K562 (cell line): ENCODE measurements at regions not wholly inside any gene's neighbourhood (a gene's known extent, or its start where the extent isn't known, plus 50 kb on each side); places are given as distances from the start of the nearest gene placed in this dataset.

Source experiments
- ATAC-seq: fragments of 200-7000 bp; cut with Tn5 transposase; 3 replicates; pipeline ENCODE4 v1.9.1; 2020; ENCODE audit warnings: moderate library complexity
- BruUV-seq: library from RNA; stranded (reverse); fragments of 400-500 nt; replicated peaks from 2 replicates; lab custom pipeline; 2021; lab: Mats Ljungman, UMichigan
- CTCF ChIA-PET: fragments of 300-600 bp; formaldehyde crosslinking; extraction: SDS; loops from one replicate; lab custom pipeline; 2021; ENCODE audit warnings: low intra/inter-chr PET ratio; lab: Yijun Ruan, JAX
- POLR2A ChIA-PET: fragments of 300-600, 350-650 bp; sonication (Branson Sonifier 250); formaldehyde crosslinking; extraction: SDS; loops from one replicate; lab custom pipeline; 2021; ENCODE audit warnings: antibody characterized with exemption, inconsistent platforms; lab: Yijun Ruan, JAX
- DNase-seq, 4 experiments: peaks; one replicate each; pipeline versions ENCODE4 v3.0.0 to v3.0.0-alpha.2; 2011 to 2018; ENCODE audit warnings: low spot score in 3 of 4, mixed read lengths in 3 of 4; ENCODE audit errors: extremely low read depth in 1 of 4
- FAIRE-seq: peaks from 2 replicates; lab custom pipeline; 2011; peaks lifted over from hg19 to GRCh38; lab: Jason Lieb, UNC
- H2AFZ ChIP-seq: 2 replicates; pipeline ENCODE4 v1.6.0; 2011; ENCODE audit warnings: low read depth, low read length, control low read depth, inconsistent platforms
- H3K27ac ChIP-seq: fragments of 200-600 bp; 3 replicates; pipeline ENCODE4 v1.8.0; 2011; ENCODE audit warnings: low read depth, mild to moderate bottlenecking, control low read depth, inconsistent platforms, low read length, moderate library complexity, mixed read lengths; ENCODE audit errors: extremely low read depth
- H3K27me3 ChIP-seq, 2 experiments: fragments of 300-600 bp in 1 of 2; 2 replicates in 1 of 2; 3 replicates in 1 of 2; pipeline versions ENCODE4 v1.6.0 to v1.8.0; 2011; ENCODE audit warnings: inconsistent platforms in 2 of 2, low read length in 2 of 2, mild to moderate bottlenecking in 1 of 2, mixed read lengths in 1 of 2, moderate library complexity in 1 of 2; ENCODE audit not compliant: control insufficient read depth in 2 of 2, insufficient read depth in 2 of 2
- H3K36me3 ChIP-seq: fragments of 300-600 bp; 3 replicates; pipeline ENCODE4 v1.8.0; 2011; ENCODE audit warnings: mild to moderate bottlenecking, low read length, inconsistent platforms; ENCODE audit not compliant: control insufficient read depth, insufficient read depth
- H3K4me1 ChIP-seq, 2 experiments: fragments of 200-600 bp in 1 of 2; replicated peaks in 1 of 2; 2 replicates in 1 of 2; 3 replicates in 1 of 2; pipeline versions ENCODE4 v1.5.1 to v1.8.0; 2011; ENCODE audit warnings: inconsistent platforms in 2 of 2, low read length in 2 of 2, mild to moderate bottlenecking in 1 of 2, mixed read lengths in 1 of 2, moderate library complexity in 1 of 2; ENCODE audit not compliant: control insufficient read depth in 2 of 2, insufficient read depth in 2 of 2
- H3K4me2 ChIP-seq: 2 replicates; pipeline ENCODE4 v1.6.1; 2011; ENCODE audit warnings: low read length, control low read depth, inconsistent platforms, mixed read lengths; ENCODE audit not compliant: insufficient read depth
- H3K4me3 ChIP-seq: fragments of 200-600 bp; sonication (generic), shearing (Covaris generic); 2 replicates; pipeline ENCODE4 v1.5.1; 2016; ENCODE audit warnings: control low read depth, inconsistent platforms
- H3K79me2 ChIP-seq: fragments of 200-600 bp; 3 replicates; pipeline ENCODE4 v1.8.0; 2011; ENCODE audit warnings: low read length, inconsistent platforms; ENCODE audit not compliant: control insufficient read depth, insufficient read depth
- H3K9ac ChIP-seq, 2 experiments: 2 replicates each; pipeline versions ENCODE4 v1.6.0 to v1.6.1; 2011; ENCODE audit warnings: low read depth in 2 of 2, low read length in 2 of 2, control low read depth in 1 of 2, inconsistent platforms in 1 of 2, mild to moderate bottlenecking in 1 of 2, mixed read lengths in 1 of 2; ENCODE audit not compliant: insufficient read depth in 1 of 2
- H3K9me1 ChIP-seq: one replicate; pipeline ENCODE4 v1.6.0; 2011; ENCODE audit warnings: inconsistent platforms, mild to moderate bottlenecking, low read length, moderate library complexity; ENCODE audit not compliant: control insufficient read depth, insufficient read depth
- H3K9me3 ChIP-seq: replicated peaks from 2 replicates; pipeline ENCODE4 v1.5.1; 2011; ENCODE audit warnings: low read depth, low read length, inconsistent platforms; ENCODE audit not compliant: control insufficient read depth, insufficient read depth
- H4K20me1 ChIP-seq: replicated peaks from 2 replicates; pipeline ENCODE4 v1.6.1; 2011; ENCODE audit warnings: low read length, inconsistent platforms, mixed read lengths; ENCODE audit not compliant: control insufficient read depth, insufficient read depth
- BCOR ChIP-seq: fragments of 450-650 bp; IDR thresholded peaks from 2 replicates; pipeline ENCODE4 v1.6.1; 2016
- CREBBP ChIP-seq: IDR thresholded peaks from one replicate; pipeline ENCODE4 v1.6.1; 2012; ENCODE audit warnings: low read depth, mild to moderate bottlenecking, control low read depth, inconsistent platforms, low read length
- FOXM1 ChIP-seq, 2 experiments: fragments of 450-650 bp in 1 of 2; sonication (generic) in 1 of 2; formaldehyde crosslinking in 1 of 2; IDR thresholded peaks; 2 replicates each; pipeline versions ENCODE4 v1.6.1 to v1.9.0; 2017 to 2022; ENCODE audit warnings: low read depth in 2 of 2, mild to moderate bottlenecking in 2 of 2, missing genetic modification reagents in 1 of 2, moderate library complexity in 1 of 2
- HEY1 ChIP-seq: fragments of 250-450 bp; sonication (Bioruptor Pico); IDR thresholded peaks from 2 replicates; pipeline ENCODE4 v1.5.0; 2020; ENCODE audit warnings: mild to moderate bottlenecking, moderate library complexity, borderline replicate concordance
- KLF13 ChIP-seq: fragments of 450-650 bp; IDR thresholded peaks from 2 replicates; pipeline ENCODE4 v1.6.1; 2016; ENCODE audit warnings: missing genetic modification characterization, low read depth, mild to moderate bottlenecking, missing compliant biosample characterization, moderate library complexity, borderline replicate concordance
- MCM2 ChIP-seq: fragments of 450-650 bp; IDR thresholded peaks from 2 replicates; pipeline ENCODE4 v1.6.1; 2017; ENCODE audit warnings: low read depth, mild to moderate bottlenecking
- MYBL2 ChIP-seq, 2 experiments: fragments of 450-650 bp in 1 of 2; sonication (generic) in 1 of 2; formaldehyde crosslinking in 1 of 2; IDR thresholded peaks; 2 replicates each; pipeline versions ENCODE4 v1.6.1 to v1.8.1; 2017 to 2022; ENCODE audit warnings: borderline replicate concordance in 1 of 2, inconsistent platforms in 1 of 2, low read depth in 1 of 2, mild to moderate bottlenecking in 1 of 2, missing genetic modification reagents in 1 of 2, moderate library complexity in 1 of 2
- NONO ChIP-seq, 2 experiments: fragments of 200-400 bp in 1 of 2; fragments of 450-650 bp in 1 of 2; formaldehyde crosslinking in 1 of 2; IDR thresholded peaks; 2 replicates each; pipeline ENCODE4 v1.6.1; 2017; ENCODE audit warnings: low read depth in 2 of 2, mild to moderate bottlenecking in 2 of 2, moderate library complexity in 2 of 2, low read length in 1 of 2
- PHB ChIP-seq: fragments of 250-450 bp; sonication (Bioruptor Pico); IDR thresholded peaks from 2 replicates; pipeline ENCODE4 v1.5.0; 2021
- SP1 ChIP-seq: sonication (generic); formaldehyde crosslinking; IDR thresholded peaks from 2 replicates; pipeline ENCODE4 v1.8.1; 2022; ENCODE audit warnings: mild to moderate bottlenecking, missing genetic modification reagents
- ZBTB17 ChIP-seq: fragments of 450-650 bp; formaldehyde crosslinking; IDR thresholded peaks from 2 replicates; pipeline ENCODE4 v1.4.0; 2020; ENCODE audit warnings: mild to moderate bottlenecking
- ZNF408 ChIP-seq: fragments of 250-450 bp; sonication (Bioruptor Pico); IDR thresholded peaks from 2 replicates; pipeline ENCODE4 v1.4.0; 2020; ENCODE audit warnings: low read depth, mild to moderate bottlenecking, moderate library complexity
- WGBS: fragments of 100-300 bp; shearing (Covaris generic); methylation state at CpG from one replicate; pipeline ENCODE4 v1.1.6; 2016; ENCODE audit warnings: low coverage, mixed read lengths; ENCODE audit not compliant: insufficient coverage; ENCODE audit errors: missing lambda C conversion rate; 5-methylcytosine and 5-hydroxymethylcytosine counted together
- in situ Hi-C: fragments of 300-500 bp; cut with MboI; formaldehyde crosslinking; loops from 4 replicates; pipeline ENCODE4 v1.15.0; 2018; ENCODE audit warnings: inconsistent platforms, mixed read lengths
- intact Hi-C: fragments of 100-400 bp; cut with micrococcal nuclease; formaldehyde crosslinking; loops from 2 replicates; pipeline ENCODE4 v1.14.2; 2022
- TF ChIP-seq, protein P1 (sequence below): conservative IDR thresholded peaks from 2 replicates; pipeline ENCODE4 v1.6.1; 2011; ENCODE audit warnings: low read depth, mild to moderate bottlenecking, low read length; ENCODE audit not compliant: control insufficient read depth
- TF ChIP-seq, protein P2 (sequence below): fragments of 450-650 bp; IDR thresholded peaks from 2 replicates; pipeline ENCODE4 v1.6.1; 2016; ENCODE audit warnings: mild to moderate bottlenecking
- TF ChIP-seq, protein P3 (sequence below): fragments of 450-650 bp; IDR thresholded peaks from 2 replicates; pipeline ENCODE4 v1.6.1; 2016; ENCODE audit warnings: low read depth, mild to moderate bottlenecking, moderate library complexity
- TF ChIP-seq, protein P4 (sequence below): fragments of 450-650 bp; formaldehyde crosslinking; IDR thresholded peaks from 2 replicates; pipeline ENCODE4 v1.4.0; 2022; ENCODE audit warnings: missing genetic modification characterization

DNA sequence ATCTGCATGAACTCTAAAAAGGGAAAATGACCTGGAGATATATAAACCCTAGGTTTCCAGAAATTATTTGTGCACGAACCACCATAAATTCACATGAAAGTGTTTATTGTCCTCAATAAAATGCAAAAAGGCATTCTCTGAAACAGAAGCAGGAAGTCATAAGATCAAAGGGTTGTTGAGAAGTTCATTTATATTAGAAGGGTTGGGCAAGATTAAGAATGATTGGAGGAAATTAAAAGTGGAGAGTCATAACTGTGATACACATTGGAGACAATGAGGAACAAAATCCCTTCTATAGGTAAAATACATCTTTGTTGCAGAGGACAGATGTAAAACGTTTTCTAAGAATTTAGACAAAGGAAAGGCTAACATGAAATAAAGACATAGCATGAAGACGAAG lies 476.8 kb downstream of the CBLN4 start:
- no peaks in the 10 kb centered on the region for H4K20me1 ChIP-seq
- no peaks in the 10 kb centered on the region for H3K36me3 ChIP-seq
- H3K9ac ChIP-seq = no peak overlapping the region
- peaks cover 4% of the 10 kb centered on the region; the same call in 1 of the 2 replicates for H3K9me3 ChIP-seq
- H3K79me2 ChIP-seq = no peaks in the 10 kb centered on the region
- no peak overlapping the region for H3K4me2 ChIP-seq
- H3K27ac ChIP-seq = no peak overlapping the region
- BruUV-seq = no TSS peak
- no peak overlapping the region for H3K4me3 ChIP-seq
- no peak for FAIRE-seq
- TF ChIP-seq, protein P1, sequence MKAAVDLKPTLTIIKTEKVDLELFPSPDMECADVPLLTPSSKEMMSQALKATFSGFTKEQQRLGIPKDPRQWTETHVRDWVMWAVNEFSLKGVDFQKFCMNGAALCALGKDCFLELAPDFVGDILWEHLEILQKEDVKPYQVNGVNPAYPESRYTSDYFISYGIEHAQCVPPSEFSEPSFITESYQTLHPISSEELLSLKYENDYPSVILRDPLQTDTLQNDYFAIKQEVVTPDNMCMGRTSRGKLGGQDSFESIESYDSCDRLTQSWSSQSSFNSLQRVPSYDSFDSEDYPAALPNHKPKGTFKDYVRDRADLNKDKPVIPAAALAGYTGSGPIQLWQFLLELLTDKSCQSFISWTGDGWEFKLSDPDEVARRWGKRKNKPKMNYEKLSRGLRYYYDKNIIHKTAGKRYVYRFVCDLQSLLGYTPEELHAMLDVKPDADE = no peak
- no peak for TF ChIP-seq SP1
- TF ChIP-seq CREBBP = no peak
- TF ChIP-seq HEY1 (CRISPR knock-in tag) = no peak
- no peak for TF ChIP-seq ZBTB17 (CRISPR knock-in tag)
- no peak for TF ChIP-seq MCM2
- TF ChIP-seq PHB (CRISPR knock-in tag) = no peak
- no peak for TF ChIP-seq NONO (IDR thresholded peaks at IDR 0.05; ENCODE audit: low read depth in 2 of 2, low read length in 1 of 2)
- TF ChIP-seq, protein P2, sequence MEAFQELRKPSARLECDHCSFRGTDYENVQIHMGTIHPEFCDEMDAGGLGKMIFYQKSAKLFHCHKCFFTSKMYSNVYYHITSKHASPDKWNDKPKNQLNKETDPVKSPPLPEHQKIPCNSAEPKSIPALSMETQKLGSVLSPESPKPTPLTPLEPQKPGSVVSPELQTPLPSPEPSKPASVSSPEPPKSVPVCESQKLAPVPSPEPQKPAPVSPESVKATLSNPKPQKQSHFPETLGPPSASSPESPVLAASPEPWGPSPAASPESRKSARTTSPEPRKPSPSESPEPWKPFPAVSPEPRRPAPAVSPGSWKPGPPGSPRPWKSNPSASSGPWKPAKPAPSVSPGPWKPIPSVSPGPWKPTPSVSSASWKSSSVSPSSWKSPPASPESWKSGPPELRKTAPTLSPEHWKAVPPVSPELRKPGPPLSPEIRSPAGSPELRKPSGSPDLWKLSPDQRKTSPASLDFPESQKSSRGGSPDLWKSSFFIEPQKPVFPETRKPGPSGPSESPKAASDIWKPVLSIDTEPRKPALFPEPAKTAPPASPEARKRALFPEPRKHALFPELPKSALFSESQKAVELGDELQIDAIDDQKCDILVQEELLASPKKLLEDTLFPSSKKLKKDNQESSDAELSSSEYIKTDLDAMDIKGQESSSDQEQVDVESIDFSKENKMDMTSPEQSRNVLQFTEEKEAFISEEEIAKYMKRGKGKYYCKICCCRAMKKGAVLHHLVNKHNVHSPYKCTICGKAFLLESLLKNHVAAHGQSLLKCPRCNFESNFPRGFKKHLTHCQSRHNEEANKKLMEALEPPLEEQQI = no peak
- TF ChIP-seq, protein P3, sequence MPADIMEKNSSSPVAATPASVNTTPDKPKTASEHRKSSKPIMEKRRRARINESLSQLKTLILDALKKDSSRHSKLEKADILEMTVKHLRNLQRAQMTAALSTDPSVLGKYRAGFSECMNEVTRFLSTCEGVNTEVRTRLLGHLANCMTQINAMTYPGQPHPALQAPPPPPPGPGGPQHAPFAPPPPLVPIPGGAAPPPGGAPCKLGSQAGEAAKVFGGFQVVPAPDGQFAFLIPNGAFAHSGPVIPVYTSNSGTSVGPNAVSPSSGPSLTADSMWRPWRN = no peak
- no peak for TF ChIP-seq KLF13 (tag)
- TF ChIP-seq ZNF408 (CRISPR knock-in tag) = no peak
- no peak for TF ChIP-seq FOXM1 (IDR thresholded peaks at IDR 0.05; ENCODE audit: low read depth)
- TF ChIP-seq FOXM1 (CRISPR knock-in tag; IDR thresholded peaks at IDR 0.05; ENCODE audit: low read depth) = no peak
- no peak for TF ChIP-seq MYBL2 (IDR thresholded peaks at IDR 0.05; ENCODE audit: low read depth)
- TF ChIP-seq MYBL2 (CRISPR knock-in tag; IDR thresholded peaks at IDR 0.05; ENCODE audit: borderline replicate concordance) = no peak
- TF ChIP-seq, protein P4, sequence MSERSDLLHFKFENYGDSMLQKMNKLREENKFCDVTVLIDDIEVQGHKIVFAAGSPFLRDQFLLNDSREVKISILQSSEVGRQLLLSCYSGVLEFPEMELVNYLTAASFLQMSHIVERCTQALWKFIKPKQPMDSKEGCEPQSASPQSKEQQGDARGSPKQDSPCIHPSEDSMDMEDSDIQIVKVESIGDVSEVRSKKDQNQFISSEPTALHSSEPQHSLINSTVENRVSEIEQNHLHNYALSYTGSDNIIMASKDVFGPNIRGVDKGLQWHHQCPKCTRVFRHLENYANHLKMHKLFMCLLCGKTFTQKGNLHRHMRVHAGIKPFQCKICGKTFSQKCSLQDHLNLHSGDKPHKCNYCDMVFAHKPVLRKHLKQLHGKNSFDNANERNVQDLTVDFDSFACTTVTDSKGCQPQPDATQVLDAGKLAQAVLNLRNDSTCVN (CRISPR knock-in tag) = no peak
- TF ChIP-seq BCOR = no peak
- ChIA-PET CTCF (no interaction called here), POLR2A (no interaction called here)
- no peaks in the 10 kb centered on the region for H3K27me3 ChIP-seq
- 2% methylated on average over 3 of the region's 3 CpGs for WGBS
- no peaks in the 10 kb centered on the region for H3K9me1 ChIP-seq
- H3K4me1 ChIP-seq = no peaks in the 10 kb centered on the region
- ATAC-seq = no peak
- H2AFZ ChIP-seq = no peak overlapping the region
- no peak for DNase-seq
- intact Hi-C loops = no loop called here
- in situ Hi-C loops = no loop called here
